ENCODE measurements at regions not wholly inside any gene's neighbourhood (a gene's known extent, or its start where the extent isn't known, plus 50 kb on each side); places are given as distances from the start of the nearest gene placed in this dataset.

DNA sequence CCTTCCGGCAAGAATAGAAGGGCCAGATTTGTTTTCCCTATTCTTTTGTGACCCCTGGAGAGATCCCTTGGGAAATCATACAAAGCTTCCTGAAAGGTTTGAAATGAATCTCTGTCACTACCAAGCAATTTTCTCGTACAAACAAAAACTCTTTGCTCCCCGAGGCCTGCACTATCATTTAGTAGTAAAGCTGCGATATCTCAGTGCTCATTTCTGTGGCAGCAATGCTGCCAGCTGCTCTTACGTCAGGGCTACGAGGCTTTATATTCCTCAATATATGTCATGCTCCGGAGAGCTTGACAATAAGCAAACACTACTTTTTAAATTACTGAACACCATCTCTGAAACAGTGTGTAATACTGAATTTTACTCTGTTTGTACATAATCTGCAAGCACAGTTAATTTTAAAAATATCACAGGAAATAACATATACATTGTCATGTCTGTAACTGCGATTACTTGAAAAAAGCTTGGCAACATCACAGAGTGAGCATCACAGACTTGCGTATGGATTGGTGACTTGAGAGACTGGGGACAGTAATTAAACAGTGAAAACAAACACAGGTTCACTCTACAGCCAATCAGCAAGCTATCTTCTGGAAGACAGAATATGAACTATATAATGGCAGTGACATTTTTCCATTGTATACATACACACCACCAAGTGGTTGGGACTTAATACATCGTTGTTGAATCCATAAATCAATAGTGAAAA is 403.3 kb upstream of the NETO1 start:
- DNase-seq = no peak

- DNase-seq = no peak
These were observed 396.8 kb upstream of the NETO1 start for GRCh38 chr18:73264562-73264921.

DNA sequence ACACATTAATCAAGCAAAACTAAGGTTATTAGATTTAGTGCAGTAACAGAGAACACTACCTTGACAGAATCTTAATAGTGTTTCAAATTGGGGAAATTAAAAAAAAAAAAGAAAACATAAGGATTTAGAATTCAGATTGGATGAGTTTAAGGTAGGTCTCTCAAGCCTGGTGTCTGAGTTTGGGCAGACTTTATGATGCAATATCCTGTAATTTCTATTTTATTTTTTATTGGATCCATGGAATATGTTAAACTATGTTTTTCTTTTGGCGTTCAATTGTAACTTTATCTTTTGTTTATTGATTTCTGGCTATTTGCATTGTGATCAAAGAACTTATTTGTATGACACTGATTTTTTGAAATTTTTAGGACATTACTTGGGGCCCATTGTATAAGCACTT is 394.1 kb upstream of the NETO1 start:
- DNase-seq = peak; percentile 12

GRCh38 chr18:73261243-73261642 is 393.5 kb upstream of the NETO1 start:
- DNase-seq = no peak

GRCh38 chr18:73258375-73259087 is 390.7 kb upstream of the NETO1 start:
- DNase-seq = no peak

- peak; percentile 44 for DNase-seq
These were observed 386.8 kb upstream of the NETO1 start for GRCh38 chr18:73254564-73254963.

- DNase-seq = no peak
These were observed 381.2 kb upstream of the NETO1 start for GRCh38 chr18:73249030-73249429.

DNA sequence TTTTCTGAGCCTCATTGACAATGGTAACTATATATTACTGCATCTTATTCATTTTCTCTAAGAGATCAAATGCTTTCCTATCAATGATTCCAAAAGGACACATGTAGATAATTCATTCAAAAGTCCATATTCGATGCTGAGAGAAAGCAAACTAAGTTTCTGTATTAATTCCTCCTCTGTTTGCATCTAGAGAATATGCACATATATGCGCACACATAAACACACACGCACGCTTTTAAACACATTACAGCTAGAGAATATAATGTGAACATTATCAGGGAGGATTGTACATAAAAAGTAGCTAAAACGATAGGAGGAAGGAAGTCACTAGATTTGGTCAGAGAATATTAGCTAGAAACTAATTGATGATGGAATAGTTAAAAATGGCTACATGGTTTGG is 379.0 kb upstream of the NETO1 start:
- DNase-seq = no peak

- DNase-seq = no peak
These were observed 377.6 kb upstream of the NETO1 start for GRCh38 chr18:73245345-73245744.

- no peak for DNase-seq
These were observed 376.6 kb upstream of the NETO1 start for GRCh38 chr18:73244401-73244800.

GRCh38 chr18:73240899-73241298 is 373.1 kb upstream of the NETO1 start:
- no peak for DNase-seq

- DNase-seq = no peak
These were observed 368.1 kb upstream of the NETO1 start for GRCh38 chr18:73235921-73236320.

DNA sequence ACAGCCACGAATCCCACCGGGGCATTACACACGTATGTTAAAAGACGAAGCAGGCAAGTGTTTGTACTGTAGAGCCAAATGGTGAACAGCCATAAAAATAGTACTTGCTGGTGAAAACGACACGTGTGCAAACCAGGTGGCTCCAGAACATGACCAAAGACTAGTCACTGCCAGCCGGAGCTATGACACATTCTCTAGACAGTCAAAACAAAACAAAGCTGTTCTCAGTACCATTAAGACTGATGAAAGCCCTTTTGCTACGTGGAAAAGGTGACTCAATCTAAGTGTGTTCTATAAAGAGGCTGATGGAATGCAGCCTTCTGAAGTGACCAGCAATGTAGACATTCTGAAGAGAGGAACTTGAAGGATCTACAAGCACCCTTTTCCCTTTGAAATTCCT is 367.7 kb upstream of the NETO1 start:
- DNase-seq = no peak

DNA sequence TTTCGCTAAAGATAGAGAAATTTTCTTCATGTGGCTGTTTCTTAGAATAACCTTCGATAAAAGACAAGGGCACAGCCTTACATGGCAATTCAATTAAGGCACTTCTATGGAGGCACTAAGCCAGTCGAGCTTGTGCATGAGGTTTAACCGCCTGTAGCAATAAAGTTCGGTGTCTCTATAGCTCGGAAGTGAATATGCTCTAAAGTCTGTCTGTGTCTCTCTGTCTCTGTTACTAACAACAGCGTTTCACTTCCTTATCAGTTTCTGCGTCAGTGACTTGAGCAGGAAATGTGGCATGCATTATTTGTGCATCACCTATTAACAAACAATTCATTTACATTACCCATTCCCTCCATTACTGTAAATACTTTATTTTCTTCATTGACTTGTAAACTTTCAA is 365.1 kb upstream of the NETO1 start:
- DNase-seq = peak; percentile 48

DNA sequence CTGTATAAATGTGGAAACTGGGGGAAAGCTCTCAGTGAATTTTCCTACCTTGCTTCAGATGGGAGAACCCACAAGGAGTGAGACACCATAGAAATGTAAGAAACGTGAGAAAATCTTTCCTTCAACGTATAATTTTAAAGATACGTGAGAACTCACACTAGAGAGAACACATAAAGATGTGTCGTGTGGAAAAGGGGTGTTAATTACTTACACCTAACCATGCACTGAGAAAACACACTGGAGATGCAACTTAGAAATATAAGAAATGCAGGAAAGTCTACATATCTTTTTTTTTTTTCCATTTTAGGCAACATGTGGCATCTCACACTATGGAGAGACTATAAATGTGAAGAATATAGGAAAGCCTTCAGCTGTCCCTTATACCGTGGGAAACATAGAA is 352.9 kb upstream of the NETO1 start:
- DNase-seq = no peak

GRCh38 chr18:73218293-73218692 is 350.5 kb upstream of the NETO1 start:
- DNase-seq = no peak

- no peak for DNase-seq
These were observed 347.2 kb upstream of the NETO1 start for GRCh38 chr18:73214970-73215369.

GRCh38 chr18:73212442-73212841 is 344.7 kb upstream of the NETO1 start:
- DNase-seq = peak; percentile 29

DNA sequence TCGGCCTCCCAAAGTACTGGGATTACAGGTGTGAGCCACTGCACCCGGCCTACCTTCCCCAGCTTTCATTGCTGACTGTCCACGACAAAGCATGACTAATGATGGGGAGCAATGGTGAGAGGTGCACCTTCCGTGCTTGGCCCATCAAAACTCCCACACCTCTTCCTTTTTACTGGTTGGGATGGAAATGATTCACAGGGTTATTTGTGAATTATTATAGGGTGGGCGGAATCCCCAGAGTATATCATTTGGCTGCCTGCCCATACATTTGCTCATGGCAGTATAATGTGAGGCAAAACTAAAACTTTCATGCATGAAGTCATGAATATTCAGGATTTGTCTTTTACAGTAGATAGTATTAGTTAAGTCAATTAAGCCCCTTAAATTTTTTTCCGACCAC is 334.2 kb upstream of the NETO1 start:
- DNase-seq = no peak

DNA sequence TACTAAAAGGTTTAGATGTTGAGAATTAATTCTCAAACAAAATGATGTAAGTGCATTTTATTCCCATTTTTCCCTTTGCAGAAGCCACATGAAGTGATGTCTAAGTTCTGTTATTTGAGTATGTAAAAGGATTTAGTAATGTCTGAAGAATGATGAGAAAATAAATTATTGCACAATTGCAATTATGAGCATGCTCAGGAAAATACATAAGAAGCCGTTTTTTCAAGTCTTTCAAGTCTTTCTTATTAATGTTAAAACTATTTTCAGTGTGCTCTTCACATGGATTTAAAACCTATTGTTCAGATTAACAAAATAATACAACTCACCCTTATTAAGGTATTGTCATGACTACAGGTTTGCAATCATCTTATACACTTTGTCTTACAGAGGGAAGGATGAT is 331.4 kb upstream of the NETO1 start:
- DNase-seq = no peak

- no peak for DNase-seq
These were observed 321.9 kb upstream of the NETO1 start for GRCh38 chr18:73189718-73190117.

GRCh38 chr18:73168236-73168635 is 300.4 kb upstream of the NETO1 start:
- peak; percentile 16 for DNase-seq

DNA sequence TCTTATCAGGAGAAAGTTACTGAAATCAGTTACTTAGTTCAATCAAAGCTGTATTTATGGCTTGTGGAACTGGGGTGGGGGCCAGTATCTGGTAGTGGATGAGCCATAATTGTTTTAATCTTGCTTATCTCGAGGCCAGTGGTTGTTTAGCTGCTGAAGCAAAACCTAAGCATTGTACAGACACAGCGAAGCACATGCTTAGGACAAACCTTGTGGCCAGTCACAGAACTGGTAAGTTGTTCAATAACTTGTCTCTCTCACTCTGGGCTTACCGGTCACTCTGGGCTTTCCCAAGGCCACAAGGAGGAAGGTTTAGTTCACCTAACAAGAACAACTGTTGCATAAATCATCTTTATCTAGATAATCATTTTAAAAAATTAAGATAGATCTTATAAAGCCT is 296.6 kb upstream of the NETO1 start:
- no peak for DNase-seq

DNA sequence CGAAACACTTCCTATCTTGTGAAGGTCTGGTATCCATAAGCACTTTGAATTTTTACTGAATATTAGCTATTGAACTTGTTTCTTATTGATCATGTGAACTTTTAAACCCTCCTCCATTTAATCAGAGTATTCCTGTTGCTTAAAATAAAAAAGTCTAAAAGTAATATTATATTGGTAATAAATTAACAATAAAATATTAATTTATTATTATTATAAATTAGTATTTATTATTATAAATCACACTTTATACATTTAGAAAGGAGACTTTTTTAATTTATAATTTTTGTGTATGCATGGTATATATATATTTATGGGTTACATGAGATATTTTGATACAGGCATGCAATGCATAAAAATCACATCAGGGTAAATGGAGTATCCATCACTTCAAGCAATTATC is 295.4 kb upstream of the NETO1 start:
- no peak for DNase-seq

- DNase-seq = no peak
These were observed 288.3 kb upstream of the NETO1 start for GRCh38 chr18:73156117-73156516.
